Body of pancreas (tissue), 4 donors: ENCODE measurements at regions not wholly inside any gene's neighbourhood (a gene's known extent, or its start where the extent isn't known, plus 50 kb on each side); places are given as distances from the start of the nearest gene placed in this dataset.

Experiments
- ATAC-seq: fragments of 150-250 bp; one replicate; pipeline ENCODE4 v1.9.1; 2016
- DNase-seq, 4 donors: peaks; one replicate each; pipeline ENCODE4 v3.0.0-alpha.2; 2019
- H3K27ac ChIP-seq, 4 donors: fragments of 200-600 bp; sonication (generic); 1 replicate in 3 of 4; 2 replicates in 1 of 4; pipeline versions ENCODE4 v1.5.1 to v1.6.1; 2016 to 2019; ENCODE audit warnings: mild to moderate bottlenecking in 1 of 4, mixed read lengths in 1 of 4, moderate library complexity in 1 of 4
- H3K27me3 ChIP-seq, 2 donors: fragments of 200-600 bp; sonication (generic); one replicate each; pipeline ENCODE4 v1.6.0; 2016; ENCODE audit warnings: mild to moderate bottlenecking in 1 of 2
- H3K36me3 ChIP-seq, 2 donors: fragments of 200-600 bp; sonication (generic); replicated peaks in 1 of 2; 2 replicates each; pipeline ENCODE4 v1.5.1; 2016; ENCODE audit warnings: low read depth in 2 of 2; ENCODE audit not compliant: insufficient read depth in 1 of 2
- H3K4me1 ChIP-seq: fragments of 200-600 bp; sonication (generic); one replicate; pipeline ENCODE4 v1.6.0; 2016
- H3K4me3 ChIP-seq, 2 donors: fragments of 200-600 bp; sonication (generic); 1 replicate in 1 of 2; 2 replicates in 1 of 2; pipeline ENCODE4 v1.5.1; 2016 to 2019
- H3K9me3 ChIP-seq, 3 donors: fragments of 200-600 bp; sonication (generic); 1 replicate in 2 of 3; 2 replicates in 1 of 3; pipeline ENCODE4 v1.5.1; 2016
- POLR2A ChIP-seq, 3 donors: fragments of 450-650 bp; IDR thresholded peaks; one replicate each; pipeline ENCODE4 v1.6.1; 2016; ENCODE audit warnings: antibody characterized with exemption in 3 of 3, mild to moderate bottlenecking in 2 of 3
- WGBS, 2 donors: methylation state at CpG; one replicate each; pipeline ENCODE4 v1.1.5; 2017; 5-methylcytosine and 5-hydroxymethylcytosine counted together
- intact Hi-C: fragments of 100-400 bp; cut with DNase I; formaldehyde crosslinking; loops from one replicate; pipeline ENCODE4 v1.15.1; 2023
- TF ChIP-seq, protein P1 (sequence below), 7 experiments: fragments of 450-650 bp in 4 of 7; fragments of 200-600 bp in 3 of 7; sonication (generic) in 3 of 7; IDR thresholded peaks; one replicate each; pipeline ENCODE4 v1.5.1; 2016 to 2019; ENCODE audit warnings: antibody characterized with exemption in 7 of 7

DNA sequence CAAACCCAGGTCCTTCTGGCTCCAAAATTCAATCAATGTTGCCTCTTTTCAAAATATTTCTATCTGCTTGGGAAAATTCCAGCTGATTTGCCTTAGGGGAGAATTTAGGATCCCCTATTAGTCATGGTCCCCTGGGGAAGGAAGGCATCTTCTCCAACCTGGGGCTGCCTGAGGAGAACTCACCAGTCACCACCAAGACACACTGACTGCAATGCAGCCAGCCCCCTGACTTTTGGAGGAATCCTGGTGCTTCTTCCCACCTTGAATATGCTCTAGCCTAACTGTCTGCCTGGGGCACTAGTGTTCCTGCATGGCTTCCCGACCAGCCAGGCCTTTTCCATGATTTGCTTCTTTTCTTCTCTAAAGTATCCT lies 71.8 kb upstream of the BCL2L14 start:
- 86 to 100% methylated on average over 1 of the region's 1 CpG for WGBS, 2 donors
- no peak for ATAC-seq
- intact Hi-C loops, result no loop called here
- no peak for DNase-seq
- Histone ChIP-seq H3K36me3 (no peaks in the 10 kb centered on the region), H3K9me3 (no peaks in the 10 kb centered on the region), H3K27ac (no peak overlapping the region), H3K27me3 (no peaks in the 10 kb centered on the region), H3K4me3 (no peak overlapping the region), H3K4me1 (no peaks in the 10 kb centered on the region)
- TF ChIP-seq POLR2A (IDR thresholded peaks at IDR 0.05), result no peak
- TF ChIP-seq, protein P1, sequence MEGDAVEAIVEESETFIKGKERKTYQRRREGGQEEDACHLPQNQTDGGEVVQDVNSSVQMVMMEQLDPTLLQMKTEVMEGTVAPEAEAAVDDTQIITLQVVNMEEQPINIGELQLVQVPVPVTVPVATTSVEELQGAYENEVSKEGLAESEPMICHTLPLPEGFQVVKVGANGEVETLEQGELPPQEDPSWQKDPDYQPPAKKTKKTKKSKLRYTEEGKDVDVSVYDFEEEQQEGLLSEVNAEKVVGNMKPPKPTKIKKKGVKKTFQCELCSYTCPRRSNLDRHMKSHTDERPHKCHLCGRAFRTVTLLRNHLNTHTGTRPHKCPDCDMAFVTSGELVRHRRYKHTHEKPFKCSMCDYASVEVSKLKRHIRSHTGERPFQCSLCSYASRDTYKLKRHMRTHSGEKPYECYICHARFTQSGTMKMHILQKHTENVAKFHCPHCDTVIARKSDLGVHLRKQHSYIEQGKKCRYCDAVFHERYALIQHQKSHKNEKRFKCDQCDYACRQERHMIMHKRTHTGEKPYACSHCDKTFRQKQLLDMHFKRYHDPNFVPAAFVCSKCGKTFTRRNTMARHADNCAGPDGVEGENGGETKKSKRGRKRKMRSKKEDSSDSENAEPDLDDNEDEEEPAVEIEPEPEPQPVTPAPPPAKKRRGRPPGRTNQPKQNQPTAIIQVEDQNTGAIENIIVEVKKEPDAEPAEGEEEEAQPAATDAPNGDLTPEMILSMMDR (IDR thresholded peaks at IDR 0.05), result no peak

DNA sequence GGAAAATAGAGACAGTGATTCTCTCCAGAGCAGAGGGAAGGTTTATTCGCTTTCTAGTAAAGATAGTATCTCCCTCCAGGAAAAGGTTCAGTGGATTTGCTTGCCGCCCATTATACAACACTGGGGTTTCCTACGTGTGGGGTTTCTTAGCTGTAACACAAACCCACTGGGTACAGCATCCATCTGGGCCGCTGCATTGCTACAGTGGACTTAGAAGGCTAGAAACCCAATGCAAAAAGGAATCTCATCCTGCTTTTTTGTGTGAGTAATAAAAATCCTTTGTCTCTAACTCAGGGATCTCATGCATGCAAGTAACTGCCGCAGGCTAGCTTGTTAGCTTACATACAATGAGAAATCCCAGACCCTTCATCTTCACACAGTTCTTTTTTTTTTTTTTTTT lies 67.1 kb upstream of the BCL2L14 start:
- intact Hi-C loops, result no loop called here
- 90 to 91% methylated on average over 5 of the region's 5 CpGs for WGBS, 2 donors
- ATAC-seq, result no peak

DNA sequence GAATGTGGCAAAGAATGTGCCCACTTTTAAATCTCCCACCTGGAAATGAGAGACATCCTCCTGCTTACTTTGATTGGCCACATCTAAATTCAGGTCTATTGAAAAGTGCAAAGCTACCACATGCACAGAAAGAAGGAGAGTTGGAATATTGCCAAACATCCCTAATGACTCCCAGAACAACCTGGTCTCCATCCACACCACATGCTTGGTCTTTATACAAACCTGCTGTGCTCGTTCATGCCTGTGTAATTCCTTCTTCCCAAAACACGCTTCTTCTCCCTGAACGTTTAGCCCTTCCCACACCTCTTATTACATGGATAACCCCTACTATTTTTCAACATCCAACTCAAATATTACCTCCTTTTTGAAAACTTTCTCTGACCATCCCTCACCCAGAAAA lies 66.2 kb upstream of the BCL2L14 start:
- Histone ChIP-seq H3K27me3 (no peaks in the 10 kb centered on the region), H3K27ac (no peak overlapping the region), H3K4me3 (no peak overlapping the region), H3K9me3 (no peaks in the 10 kb centered on the region), H3K36me3 (no peaks in the 10 kb centered on the region), H3K4me1 (no peaks in the 10 kb centered on the region)
- 78 to 86% methylated on average over 3 of the region's 3 CpGs for WGBS, 2 donors
- intact Hi-C loops, result no loop called here
- ATAC-seq (no peak), DNase-seq (no peak)
- TF ChIP-seq POLR2A (IDR thresholded peaks at IDR 0.05), result no peak
- TF ChIP-seq, protein P1 (IDR thresholded peaks at IDR 0.05), result no peak

More for the DNA sequence above, 67.1 kb upstream of the BCL2L14 start:
- no peaks in the 10 kb centered on the region for H3K27me3 ChIP-seq
- DNase-seq, result no peak
- no peak overlapping the region for H3K27ac ChIP-seq
- no peaks in the 10 kb centered on the region for H3K36me3 ChIP-seq
- no peaks in the 10 kb centered on the region for H3K9me3 ChIP-seq
- H3K4me3 ChIP-seq, result no peak overlapping the region
- TF ChIP-seq, protein P1 (IDR thresholded peaks at IDR 0.05), result no peak
- TF ChIP-seq POLR2A (IDR thresholded peaks at IDR 0.05), result no peak
- H3K4me1 ChIP-seq, result no peaks in the 10 kb centered on the region

DNA sequence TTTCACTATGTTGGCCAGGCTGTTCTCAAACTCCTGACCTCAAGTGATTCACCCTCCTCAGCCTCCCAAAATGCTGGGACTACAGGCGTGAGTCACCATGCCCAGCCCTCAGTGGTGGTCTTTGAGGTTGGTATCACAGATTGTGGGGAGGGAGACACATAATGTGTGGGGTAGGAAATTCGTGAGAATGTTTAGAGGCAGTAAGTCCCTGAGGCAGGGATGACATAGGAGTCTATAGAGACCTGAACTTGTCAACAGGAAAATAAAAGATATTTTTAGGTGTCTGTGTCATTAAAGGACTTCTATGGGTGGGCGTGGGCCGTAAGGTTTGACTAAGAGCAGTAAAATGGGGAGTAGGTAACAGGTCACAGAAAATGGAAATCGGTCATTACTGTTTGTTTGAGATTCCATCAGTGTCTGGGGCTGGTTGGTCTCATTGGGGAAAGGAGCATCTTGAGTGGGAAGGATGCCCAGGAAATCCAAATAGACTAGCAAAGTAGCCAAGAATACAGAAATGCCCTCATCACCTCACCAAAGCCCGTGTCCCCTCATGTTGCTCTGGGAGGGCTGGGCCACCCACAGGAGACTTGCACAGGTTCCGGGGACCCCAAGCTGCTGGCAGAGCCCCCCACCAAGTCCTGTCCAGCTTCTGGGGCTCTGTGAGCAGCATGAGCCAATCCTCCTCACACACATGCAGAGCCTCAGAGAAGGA lies 63.6 kb upstream of the BCL2L14 start:
- no peaks in the 10 kb centered on the region for H3K27me3 ChIP-seq
- DNase-seq, result no peak

More for the DNA sequence above, 63.6 kb upstream of the BCL2L14 start:
- no peak overlapping the region for H3K4me3 ChIP-seq
- no peaks in the 10 kb centered on the region for H3K9me3 ChIP-seq
- H3K4me1 ChIP-seq, result no peaks in the 10 kb centered on the region
- no peak for ATAC-seq
- 66 to 71% methylated on average over 7 of the region's 7 CpGs for WGBS, 2 donors
- no peaks in the 10 kb centered on the region for H3K36me3 ChIP-seq
- intact Hi-C loops, result no loop called here
- no peak overlapping the region for H3K27ac ChIP-seq
- TF ChIP-seq, protein P1 (IDR thresholded peaks at IDR 0.05), result no peak
- TF ChIP-seq POLR2A (IDR thresholded peaks at IDR 0.05), result no peak
